ENCODE measurements at regions not wholly inside any gene's neighbourhood (a gene's known extent, or its start where the extent isn't known, plus 50 kb on each side); places are given as distances from the start of the nearest gene placed in this dataset.

GRCh38 chr9:103889989-103890388 lies 204.1 kb upstream of the SMC2 start:
- TF ChIP-seq, protein P1, sequence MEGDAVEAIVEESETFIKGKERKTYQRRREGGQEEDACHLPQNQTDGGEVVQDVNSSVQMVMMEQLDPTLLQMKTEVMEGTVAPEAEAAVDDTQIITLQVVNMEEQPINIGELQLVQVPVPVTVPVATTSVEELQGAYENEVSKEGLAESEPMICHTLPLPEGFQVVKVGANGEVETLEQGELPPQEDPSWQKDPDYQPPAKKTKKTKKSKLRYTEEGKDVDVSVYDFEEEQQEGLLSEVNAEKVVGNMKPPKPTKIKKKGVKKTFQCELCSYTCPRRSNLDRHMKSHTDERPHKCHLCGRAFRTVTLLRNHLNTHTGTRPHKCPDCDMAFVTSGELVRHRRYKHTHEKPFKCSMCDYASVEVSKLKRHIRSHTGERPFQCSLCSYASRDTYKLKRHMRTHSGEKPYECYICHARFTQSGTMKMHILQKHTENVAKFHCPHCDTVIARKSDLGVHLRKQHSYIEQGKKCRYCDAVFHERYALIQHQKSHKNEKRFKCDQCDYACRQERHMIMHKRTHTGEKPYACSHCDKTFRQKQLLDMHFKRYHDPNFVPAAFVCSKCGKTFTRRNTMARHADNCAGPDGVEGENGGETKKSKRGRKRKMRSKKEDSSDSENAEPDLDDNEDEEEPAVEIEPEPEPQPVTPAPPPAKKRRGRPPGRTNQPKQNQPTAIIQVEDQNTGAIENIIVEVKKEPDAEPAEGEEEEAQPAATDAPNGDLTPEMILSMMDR (optimal IDR thresholded peaks at IDR 0.05 in 1 of 3, IDR thresholded peaks at IDR 0.05 in 1 of 3, conservative IDR thresholded peaks at IDR 0.05 in 1 of 3; ENCODE audit: extremely low read depth in 1 of 3, insufficient read depth in 2 of 3, low read length in 3 of 3) = no peak
- TF ChIP-seq EZH2 (IDR thresholded peaks at IDR 0.05; ENCODE audit: low read length) = no peak

All from keratinocyte (primary cell).